ENCODE measurements at regions not wholly inside any gene's neighbourhood (a gene's known extent, or its start where the extent isn't known, plus 50 kb on each side); places are given as distances from the start of the nearest gene placed in this dataset.

- TF ChIP-seq, protein P1, sequence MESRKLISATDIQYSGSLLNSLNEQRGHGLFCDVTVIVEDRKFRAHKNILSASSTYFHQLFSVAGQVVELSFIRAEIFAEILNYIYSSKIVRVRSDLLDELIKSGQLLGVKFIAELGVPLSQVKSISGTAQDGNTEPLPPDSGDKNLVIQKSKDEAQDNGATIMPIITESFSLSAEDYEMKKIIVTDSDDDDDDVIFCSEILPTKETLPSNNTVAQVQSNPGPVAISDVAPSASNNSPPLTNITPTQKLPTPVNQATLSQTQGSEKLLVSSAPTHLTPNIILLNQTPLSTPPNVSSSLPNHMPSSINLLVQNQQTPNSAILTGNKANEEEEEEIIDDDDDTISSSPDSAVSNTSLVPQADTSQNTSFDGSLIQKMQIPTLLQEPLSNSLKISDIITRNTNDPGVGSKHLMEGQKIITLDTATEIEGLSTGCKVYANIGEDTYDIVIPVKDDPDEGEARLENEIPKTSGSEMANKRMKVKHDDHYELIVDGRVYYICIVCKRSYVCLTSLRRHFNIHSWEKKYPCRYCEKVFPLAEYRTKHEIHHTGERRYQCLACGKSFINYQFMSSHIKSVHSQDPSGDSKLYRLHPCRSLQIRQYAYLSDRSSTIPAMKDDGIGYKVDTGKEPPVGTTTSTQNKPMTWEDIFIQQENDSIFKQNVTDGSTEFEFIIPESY (IDR thresholded peaks at IDR 0.05; ENCODE audit: extremely low read depth, insufficient replicate concordance, low read length), result no peak
- TF ChIP-seq POLR2A (IDR thresholded peaks at IDR 0.05; ENCODE audit: borderline replicate concordance, extremely low read depth, insufficient read depth, insufficient read length) (no peak), SIN3A (IDR thresholded peaks at IDR 0.05; ENCODE audit: low read depth) (no peak), CTCF (IDR thresholded peaks at IDR 0.05 in 2 of 3, conservative IDR thresholded peaks at IDR 0.05 in 1 of 3; ENCODE audit: borderline replicate concordance in 1 of 3, insufficient read depth in 1 of 3, low read depth in 2 of 3, low read length in 2 of 3) (no peak), POLR2AphosphoS5 (IDR thresholded peaks at IDR 0.05; ENCODE audit: low read depth, low read length) (no peak), ZFX (IDR thresholded peaks at IDR 0.05) (no peak), CEBPB (IDR thresholded peaks at IDR 0.05; ENCODE audit: low read depth) (no peak)
Observed at GRCh38 chr4:102416765-102417164, 71.5 kb upstream of the SLC39A8 start.
